ENCODE measurements at regions not wholly inside any gene's neighbourhood (a gene's known extent, or its start where the extent isn't known, plus 50 kb on each side); places are given as distances from the start of the nearest gene placed in this dataset.

GRCh38 chr6:90928051-90928450 lies 341.2 kb upstream of the MAP3K7 start:
- no peak for DNase-seq
- H3K27me3 ChIP-seq (ENCODE audit: insufficient read depth, low read depth) = no peaks in the 10 kb centered on the region
- no peaks in the 10 kb centered on the region for H4K20me1 ChIP-seq (ENCODE audit: insufficient read depth)
- BruUV-seq (replicated peaks) = no TSS peak
- H3K9me2 ChIP-seq (ENCODE audit: insufficient read depth) = no peaks in the 10 kb centered on the region
- ChIA-PET CTCF (no interaction called here), POLR2A (ENCODE audit: unreplicated experiment) (no interaction called here)
- no peak overlapping the region for H3K4me3 ChIP-seq
- intact Hi-C loops (cut with micrococcal nuclease; ENCODE audit: unreplicated experiment) = no loop called here
- H3K79me2 ChIP-seq (ENCODE audit: low read depth) = no peaks in the 10 kb centered on the region
- no peaks in the 10 kb centered on the region for H3K9me3 ChIP-seq (ENCODE audit: insufficient read depth, low read depth)
- H3K27ac ChIP-seq = no peak overlapping the region
- no peaks in the 10 kb centered on the region for H3K36me3 ChIP-seq (ENCODE audit: low read depth)
- no peak overlapping the region for H3K4me2 ChIP-seq
- no peaks in the 10 kb centered on the region for H3K4me1 ChIP-seq (replicated peaks; ENCODE audit: insufficient read depth)
- TF ChIP-seq, protein P1, sequence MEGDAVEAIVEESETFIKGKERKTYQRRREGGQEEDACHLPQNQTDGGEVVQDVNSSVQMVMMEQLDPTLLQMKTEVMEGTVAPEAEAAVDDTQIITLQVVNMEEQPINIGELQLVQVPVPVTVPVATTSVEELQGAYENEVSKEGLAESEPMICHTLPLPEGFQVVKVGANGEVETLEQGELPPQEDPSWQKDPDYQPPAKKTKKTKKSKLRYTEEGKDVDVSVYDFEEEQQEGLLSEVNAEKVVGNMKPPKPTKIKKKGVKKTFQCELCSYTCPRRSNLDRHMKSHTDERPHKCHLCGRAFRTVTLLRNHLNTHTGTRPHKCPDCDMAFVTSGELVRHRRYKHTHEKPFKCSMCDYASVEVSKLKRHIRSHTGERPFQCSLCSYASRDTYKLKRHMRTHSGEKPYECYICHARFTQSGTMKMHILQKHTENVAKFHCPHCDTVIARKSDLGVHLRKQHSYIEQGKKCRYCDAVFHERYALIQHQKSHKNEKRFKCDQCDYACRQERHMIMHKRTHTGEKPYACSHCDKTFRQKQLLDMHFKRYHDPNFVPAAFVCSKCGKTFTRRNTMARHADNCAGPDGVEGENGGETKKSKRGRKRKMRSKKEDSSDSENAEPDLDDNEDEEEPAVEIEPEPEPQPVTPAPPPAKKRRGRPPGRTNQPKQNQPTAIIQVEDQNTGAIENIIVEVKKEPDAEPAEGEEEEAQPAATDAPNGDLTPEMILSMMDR (conservative IDR thresholded peaks at IDR 0.05) = no peak
- no peak for TF ChIP-seq EZH2 (IDR thresholded peaks at IDR 0.05; ENCODE audit: low read depth)
- H3F3A ChIP-seq (ENCODE audit: insufficient read depth, low read depth) = no peaks in the 10 kb centered on the region
- H2AFZ ChIP-seq = no peak overlapping the region

DNA sequence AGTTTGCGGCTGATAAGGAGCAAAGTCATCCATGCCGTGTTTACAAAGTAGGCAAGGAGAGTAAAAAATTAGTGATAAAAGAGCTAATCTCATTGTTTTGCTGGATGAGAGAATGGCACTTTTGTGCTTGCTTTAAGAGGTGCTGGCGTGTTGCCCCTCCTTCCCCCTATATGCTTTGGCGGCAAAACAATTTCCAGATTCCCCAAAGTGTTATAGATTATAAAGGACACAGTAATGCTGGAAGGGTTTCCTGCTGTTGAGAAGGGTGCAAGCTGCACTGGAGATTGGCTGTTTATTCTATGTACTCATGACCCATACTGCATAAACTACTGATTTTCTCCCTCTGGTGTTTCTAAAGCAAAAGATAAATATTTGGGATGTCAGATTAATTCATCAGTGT lies 338.9 kb upstream of the MAP3K7 start:
- Histone ChIP-seq H4K20me1 (ENCODE audit: insufficient read depth) (no peaks in the 10 kb centered on the region), H3K4me2 (no peak overlapping the region), H3K4me1 (replicated peaks; ENCODE audit: insufficient read depth) (no peaks in the 10 kb centered on the region), H3K9me3 (ENCODE audit: insufficient read depth, low read depth) (no peaks in the 10 kb centered on the region), H3K79me2 (ENCODE audit: low read depth) (no peaks in the 10 kb centered on the region), H3K27ac (no peak overlapping the region), H3F3A (ENCODE audit: insufficient read depth, low read depth) (no peaks in the 10 kb centered on the region), H3K9me2 (ENCODE audit: insufficient read depth) (no peaks in the 10 kb centered on the region), H3K36me3 (ENCODE audit: low read depth) (no peaks in the 10 kb centered on the region), H3K4me3 (no peak overlapping the region), H2AFZ (no peak overlapping the region), H3K27me3 (ENCODE audit: insufficient read depth, low read depth) (no peaks in the 10 kb centered on the region)
- CTCF ChIA-PET = no interaction called here
- BruUV-seq (replicated peaks) = no TSS peak
- TF ChIP-seq, protein P1 (conservative IDR thresholded peaks at IDR 0.05) = no peak
- no peak for TF ChIP-seq EZH2 (IDR thresholded peaks at IDR 0.05; ENCODE audit: low read depth)
- POLR2A ChIA-PET (ENCODE audit: unreplicated experiment) = no interaction called here
- DNase-seq = no peak
- intact Hi-C loops (cut with micrococcal nuclease; ENCODE audit: unreplicated experiment) = no loop called here

DNA sequence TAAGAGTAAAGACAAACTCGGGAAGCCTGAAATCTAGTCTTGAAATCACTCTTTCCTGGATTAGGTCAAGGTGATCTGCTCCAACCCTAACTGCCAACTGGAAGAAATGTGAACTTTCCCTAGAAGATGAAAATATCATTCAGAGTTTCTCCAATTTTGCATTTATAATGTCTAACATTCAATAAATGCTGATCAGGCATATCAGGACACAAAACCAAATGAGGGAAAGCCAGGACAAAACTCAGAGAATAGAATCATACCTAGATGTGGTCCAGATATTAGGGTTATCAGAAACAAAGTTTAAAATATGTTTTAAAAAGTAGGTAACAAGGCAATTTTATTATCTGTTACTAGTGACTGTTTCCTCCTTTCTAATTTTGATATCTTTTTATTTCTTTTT lies 335.5 kb upstream of the MAP3K7 start:
- H3K79me2 ChIP-seq (ENCODE audit: low read depth) = no peaks in the 10 kb centered on the region
- H2AFZ ChIP-seq = no peak overlapping the region
- CTCF ChIA-PET = no interaction called here
- H3K27me3 ChIP-seq (ENCODE audit: insufficient read depth, low read depth) = no peaks in the 10 kb centered on the region
- no peaks in the 10 kb centered on the region for H3K4me1 ChIP-seq (replicated peaks; ENCODE audit: insufficient read depth)
- H3K4me3 ChIP-seq = no peak overlapping the region
- TF ChIP-seq, protein P1 (conservative IDR thresholded peaks at IDR 0.05) = no peak
- no peak for TF ChIP-seq EZH2 (IDR thresholded peaks at IDR 0.05; ENCODE audit: low read depth)
- intact Hi-C loops (cut with micrococcal nuclease; ENCODE audit: unreplicated experiment) = no loop called here
- no peak overlapping the region for H3K4me2 ChIP-seq
- DNase-seq = no peak
- H3K27ac ChIP-seq = no peak overlapping the region
- H3K9me3 ChIP-seq (ENCODE audit: insufficient read depth, low read depth) = no peaks in the 10 kb centered on the region
- POLR2A ChIA-PET (ENCODE audit: unreplicated experiment) = no interaction called here
- H4K20me1 ChIP-seq (ENCODE audit: insufficient read depth) = no peaks in the 10 kb centered on the region
- H3K9me2 ChIP-seq (ENCODE audit: insufficient read depth) = no peaks in the 10 kb centered on the region
- no TSS peak for BruUV-seq (replicated peaks)
- H3F3A ChIP-seq (ENCODE audit: insufficient read depth, low read depth) = no peaks in the 10 kb centered on the region
- H3K36me3 ChIP-seq (ENCODE audit: low read depth) = no peaks in the 10 kb centered on the region
